OCI-LY7 (cell line): ENCODE measurements at regions not wholly inside any gene's neighbourhood (a gene's known extent, or its start where the extent isn't known, plus 50 kb on each side); places are given as distances from the start of the nearest gene placed in this dataset.

Experiments
- CTCF ChIP-seq: fragments of 200-600 bp; sonication (generic); conservative IDR thresholded peaks from 2 replicates; pipeline ENCODE4 v1.5.1; 2014; ENCODE audit warnings: mild to moderate bottlenecking, antibody characterized with exemption, low read length, moderate library complexity, mixed read lengths
- EZH2phosphoT487 ChIP-seq: fragments of 200-600 bp; sonication (generic); IDR thresholded peaks from 2 replicates; pipeline ENCODE4 v1.6.1; 2018; ENCODE audit warnings: low read depth, borderline replicate concordance, mild to moderate bottlenecking, mixed run types, antibody characterized with exemption, low read length, moderate library complexity, mixed read lengths

GRCh38 chr10:123427165-123427786, 238.9 kb upstream of the GPR26 start:
- TF ChIP-seq CTCF = no peak
- TF ChIP-seq EZH2phosphoT487 = no peak
